ENCODE measurements at regions not wholly inside any gene's neighbourhood (a gene's known extent, or its start where the extent isn't known, plus 50 kb on each side); places are given as distances from the start of the nearest gene placed in this dataset.

DNA sequence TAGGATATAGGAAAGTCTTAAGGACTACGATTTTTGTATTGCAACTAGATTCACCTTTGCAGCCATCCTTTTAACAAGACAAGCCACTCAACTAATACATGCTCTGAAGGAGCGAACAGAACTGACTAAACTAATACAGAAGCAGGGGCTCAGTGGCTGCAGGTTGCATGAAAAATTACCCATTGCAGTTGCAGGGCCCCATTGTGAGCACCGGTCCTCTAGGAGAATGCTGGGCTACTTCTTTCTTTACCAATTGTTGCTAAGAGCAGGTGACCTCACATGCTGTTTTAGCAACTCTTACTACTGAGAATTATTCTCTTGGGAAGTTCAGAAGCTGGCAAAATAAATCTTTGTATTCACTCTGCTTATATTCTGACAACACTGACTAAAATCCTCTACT, 64.0 kb upstream of the ANKRD1 start:
- Histone ChIP-seq H3K27ac (no peak overlapping the region), H3K4me3 (no peak overlapping the region), H3K27me3 (no peaks in the 10 kb centered on the region), H3K36me3 (no peaks in the 10 kb centered on the region), H3K4me1 (no peaks in the 10 kb centered on the region), H3K9me3 (no peaks in the 10 kb centered on the region)
- DNase-seq (ENCODE audit: low spot score in 2 of 2) = no peak
- TF ChIP-seq POLR2AphosphoS5 (IDR thresholded peaks at IDR 0.05) (no peak), EP300 (IDR thresholded peaks at IDR 0.05) (no peak), POLR2A (IDR thresholded peaks at IDR 0.05) (no peak)
- TF ChIP-seq, protein P1, sequence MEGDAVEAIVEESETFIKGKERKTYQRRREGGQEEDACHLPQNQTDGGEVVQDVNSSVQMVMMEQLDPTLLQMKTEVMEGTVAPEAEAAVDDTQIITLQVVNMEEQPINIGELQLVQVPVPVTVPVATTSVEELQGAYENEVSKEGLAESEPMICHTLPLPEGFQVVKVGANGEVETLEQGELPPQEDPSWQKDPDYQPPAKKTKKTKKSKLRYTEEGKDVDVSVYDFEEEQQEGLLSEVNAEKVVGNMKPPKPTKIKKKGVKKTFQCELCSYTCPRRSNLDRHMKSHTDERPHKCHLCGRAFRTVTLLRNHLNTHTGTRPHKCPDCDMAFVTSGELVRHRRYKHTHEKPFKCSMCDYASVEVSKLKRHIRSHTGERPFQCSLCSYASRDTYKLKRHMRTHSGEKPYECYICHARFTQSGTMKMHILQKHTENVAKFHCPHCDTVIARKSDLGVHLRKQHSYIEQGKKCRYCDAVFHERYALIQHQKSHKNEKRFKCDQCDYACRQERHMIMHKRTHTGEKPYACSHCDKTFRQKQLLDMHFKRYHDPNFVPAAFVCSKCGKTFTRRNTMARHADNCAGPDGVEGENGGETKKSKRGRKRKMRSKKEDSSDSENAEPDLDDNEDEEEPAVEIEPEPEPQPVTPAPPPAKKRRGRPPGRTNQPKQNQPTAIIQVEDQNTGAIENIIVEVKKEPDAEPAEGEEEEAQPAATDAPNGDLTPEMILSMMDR (IDR thresholded peaks at IDR 0.05) = no peak
- WGBS = 77% methylated on average over 3 of the region's 3 CpGs

DNA sequence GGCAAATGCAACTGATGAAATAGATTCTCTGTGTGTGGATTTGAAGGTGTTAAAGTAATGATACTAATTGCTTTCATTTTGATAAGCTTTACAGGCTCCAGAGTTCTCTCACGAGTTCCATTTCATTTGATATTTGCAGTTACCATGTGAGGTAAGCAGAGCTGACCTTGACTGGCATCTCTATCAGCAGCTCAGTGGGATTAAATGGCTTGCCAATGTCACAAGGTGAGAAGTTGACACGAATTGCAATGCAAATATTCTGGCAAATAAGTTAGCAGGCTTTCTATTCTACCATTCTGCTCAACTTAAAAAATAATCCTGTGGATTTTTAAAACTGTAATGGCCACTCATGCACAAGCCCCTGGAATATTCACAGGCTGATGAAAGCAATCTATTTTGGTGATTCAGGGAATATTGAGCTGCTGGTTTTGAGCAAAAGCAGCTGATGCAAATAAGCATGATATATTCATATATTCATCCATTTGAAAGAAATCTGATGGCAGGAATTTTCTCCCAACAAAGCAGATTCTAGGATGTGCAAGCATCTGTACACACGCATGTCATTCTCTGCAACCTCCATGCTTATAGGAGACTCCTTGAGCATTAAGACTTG, 64.5 kb upstream of the ANKRD1 start:
- H3K4me3 ChIP-seq = no peak overlapping the region
- no peaks in the 10 kb centered on the region for H3K36me3 ChIP-seq
- 52% methylated on average over 3 of the region's 3 CpGs for WGBS
- H3K27me3 ChIP-seq = no peaks in the 10 kb centered on the region
- no peak for TF ChIP-seq POLR2A (IDR thresholded peaks at IDR 0.05)
- no peak for TF ChIP-seq EP300 (IDR thresholded peaks at IDR 0.05)
- TF ChIP-seq, protein P1 (IDR thresholded peaks at IDR 0.05) = no peak
- TF ChIP-seq POLR2AphosphoS5 (IDR thresholded peaks at IDR 0.05) = no peak
- no peak for DNase-seq (ENCODE audit: low spot score in 2 of 2)
- H3K9me3 ChIP-seq = no peaks in the 10 kb centered on the region
- no peaks in the 10 kb centered on the region for H3K4me1 ChIP-seq
- no peak overlapping the region for H3K27ac ChIP-seq

DNA sequence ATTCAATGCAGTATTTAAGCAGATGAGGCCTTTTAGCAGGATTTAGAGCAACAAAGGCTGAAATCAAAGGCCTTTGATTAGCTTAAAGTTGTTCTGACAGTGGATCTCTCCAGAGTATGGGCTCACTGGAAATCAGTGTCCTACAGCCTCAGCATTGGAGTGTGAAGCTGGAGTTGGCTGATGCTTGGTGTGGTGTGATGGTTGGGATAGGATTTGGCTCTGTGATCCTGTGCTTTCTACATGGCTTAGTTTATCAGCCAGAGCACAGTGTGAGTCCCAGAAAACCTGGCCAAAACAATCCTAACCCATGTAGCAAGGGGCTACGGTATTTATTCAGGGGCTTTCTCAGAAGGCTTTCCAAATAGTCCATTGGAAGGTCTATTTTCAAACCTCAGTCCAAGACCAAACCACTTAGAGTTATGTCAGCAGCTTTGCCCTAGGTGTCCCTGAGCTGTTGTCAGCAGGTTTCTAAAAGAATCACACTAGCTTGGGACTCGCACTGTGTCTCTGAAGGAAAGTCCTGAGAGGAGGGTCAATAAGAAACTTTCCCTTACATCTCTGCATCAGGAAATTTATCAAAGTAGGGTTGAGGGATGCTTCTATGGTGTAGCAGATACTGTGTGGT, 65.4 kb upstream of the ANKRD1 start:
- Histone ChIP-seq H3K4me1 (no peaks in the 10 kb centered on the region), H3K9me3 (no peaks in the 10 kb centered on the region), H3K4me3 (no peak overlapping the region), H3K27ac (no peak overlapping the region), H3K27me3 (no peaks in the 10 kb centered on the region), H3K36me3 (no peaks in the 10 kb centered on the region)
- 89% methylated on average over 2 of the region's 2 CpGs for WGBS
- TF ChIP-seq EP300 (IDR thresholded peaks at IDR 0.05) (no peak), POLR2AphosphoS5 (IDR thresholded peaks at IDR 0.05) (no peak), POLR2A (IDR thresholded peaks at IDR 0.05) (no peak)
- TF ChIP-seq, protein P1 (IDR thresholded peaks at IDR 0.05) = no peak
- DNase-seq (ENCODE audit: low spot score in 2 of 2) = no peak

DNA sequence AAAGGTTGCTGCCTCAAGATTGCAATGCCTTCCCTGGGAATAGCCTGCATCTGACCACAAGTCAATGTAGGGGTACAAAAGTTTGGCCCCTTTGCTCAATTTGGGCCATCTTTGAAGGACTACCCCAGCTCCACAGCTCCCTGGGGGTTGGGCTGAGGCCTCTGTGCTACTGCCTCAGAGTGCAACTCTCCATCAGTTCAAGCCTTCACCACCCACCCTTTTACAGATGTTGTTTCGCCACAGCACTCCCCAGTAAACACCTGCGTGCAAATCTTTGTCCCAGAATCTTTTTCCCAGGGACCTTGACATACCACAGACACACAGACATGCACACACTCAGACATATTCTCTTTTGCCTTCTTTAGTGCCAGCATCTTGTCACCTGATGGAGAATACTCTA, 66.0 kb upstream of the ANKRD1 start:
- Histone ChIP-seq H3K27ac (no peak overlapping the region), H3K4me3 (no peak overlapping the region), H3K36me3 (no peaks in the 10 kb centered on the region), H3K4me1 (no peaks in the 10 kb centered on the region), H3K27me3 (no peaks in the 10 kb centered on the region), H3K9me3 (no peaks in the 10 kb centered on the region)
- TF ChIP-seq EP300 (IDR thresholded peaks at IDR 0.05) = no peak
- no peak for TF ChIP-seq POLR2A (IDR thresholded peaks at IDR 0.05)
- TF ChIP-seq, protein P1 (IDR thresholded peaks at IDR 0.05) = no peak
- TF ChIP-seq POLR2AphosphoS5 (IDR thresholded peaks at IDR 0.05) = no peak
- DNase-seq (ENCODE audit: low spot score in 2 of 2) = no peak
- WGBS = 93% methylated on average over 2 of the region's 2 CpGs

DNA sequence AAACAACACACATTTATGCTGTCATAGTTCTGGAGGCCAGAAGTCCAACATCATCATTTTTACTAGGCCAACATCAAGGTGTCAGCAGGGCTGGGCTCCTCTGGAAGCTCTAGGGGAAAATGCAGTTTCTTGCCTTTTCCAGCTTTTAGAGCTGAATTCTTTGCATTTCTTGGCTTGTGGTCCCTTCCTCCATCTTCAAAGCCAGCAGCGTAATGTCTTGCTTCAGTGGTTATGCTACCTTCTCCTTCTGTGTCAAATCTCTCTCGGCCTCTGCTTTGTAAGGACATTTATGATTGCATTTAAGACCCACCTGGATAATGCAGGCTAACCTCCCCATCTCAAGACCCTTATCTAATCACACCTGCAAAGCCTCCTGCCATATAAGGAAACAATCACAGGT, 66.5 kb upstream of the ANKRD1 start:
- no peak overlapping the region for H3K4me3 ChIP-seq
- no peak overlapping the region for H3K27ac ChIP-seq
- no peaks in the 10 kb centered on the region for H3K4me1 ChIP-seq
- DNase-seq (ENCODE audit: low spot score in 2 of 2) = no peak
- WGBS = 96% methylated on average over 2 of the region's 2 CpGs
- no peaks in the 10 kb centered on the region for H3K36me3 ChIP-seq
- no peaks in the 10 kb centered on the region for H3K27me3 ChIP-seq
- H3K9me3 ChIP-seq = no peaks in the 10 kb centered on the region
- no peak for TF ChIP-seq EP300 (IDR thresholded peaks at IDR 0.05)
- no peak for TF ChIP-seq POLR2AphosphoS5 (IDR thresholded peaks at IDR 0.05)
- TF ChIP-seq POLR2A (IDR thresholded peaks at IDR 0.05) = no peak
- TF ChIP-seq, protein P1 (IDR thresholded peaks at IDR 0.05) = no peak

All from suprapubic skin (tissue), 4 donors.